ENCODE measurements at regions not wholly inside any gene's neighbourhood (a gene's known extent, or its start where the extent isn't known, plus 50 kb on each side); places are given as distances from the start of the nearest gene placed in this dataset.

- TF ChIP-seq NFYB (CRISPR knock-in tag; conservative IDR thresholded peaks at IDR 0.05; ENCODE audit: low read depth) (no peak), CTCF (IDR thresholded peaks at IDR 0.05) (no peak), NFE2L1 (CRISPR knock-in tag; IDR thresholded peaks at IDR 0.05) (no peak), ZNF138 (CRISPR knock-in tag; conservative IDR thresholded peaks at IDR 0.05) (no peak), CBFB (CRISPR knock-in tag; IDR thresholded peaks at IDR 0.05; ENCODE audit: low read depth) (no peak), JUN (CRISPR knock-in tag; IDR thresholded peaks at IDR 0.05) (no peak), SMAD3 (CRISPR knock-in tag; IDR thresholded peaks at IDR 0.05; ENCODE audit: borderline replicate concordance) (no peak)
- TF ChIP-seq, protein P1, sequence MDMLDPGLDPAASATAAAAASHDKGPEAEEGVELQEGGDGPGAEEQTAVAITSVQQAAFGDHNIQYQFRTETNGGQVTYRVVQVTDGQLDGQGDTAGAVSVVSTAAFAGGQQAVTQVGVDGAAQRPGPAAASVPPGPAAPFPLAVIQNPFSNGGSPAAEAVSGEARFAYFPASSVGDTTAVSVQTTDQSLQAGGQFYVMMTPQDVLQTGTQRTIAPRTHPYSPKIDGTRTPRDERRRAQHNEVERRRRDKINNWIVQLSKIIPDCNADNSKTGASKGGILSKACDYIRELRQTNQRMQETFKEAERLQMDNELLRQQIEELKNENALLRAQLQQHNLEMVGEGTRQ (CRISPR knock-in tag; IDR thresholded peaks at IDR 0.05): no peak
- TF ChIP-seq, protein P2, sequence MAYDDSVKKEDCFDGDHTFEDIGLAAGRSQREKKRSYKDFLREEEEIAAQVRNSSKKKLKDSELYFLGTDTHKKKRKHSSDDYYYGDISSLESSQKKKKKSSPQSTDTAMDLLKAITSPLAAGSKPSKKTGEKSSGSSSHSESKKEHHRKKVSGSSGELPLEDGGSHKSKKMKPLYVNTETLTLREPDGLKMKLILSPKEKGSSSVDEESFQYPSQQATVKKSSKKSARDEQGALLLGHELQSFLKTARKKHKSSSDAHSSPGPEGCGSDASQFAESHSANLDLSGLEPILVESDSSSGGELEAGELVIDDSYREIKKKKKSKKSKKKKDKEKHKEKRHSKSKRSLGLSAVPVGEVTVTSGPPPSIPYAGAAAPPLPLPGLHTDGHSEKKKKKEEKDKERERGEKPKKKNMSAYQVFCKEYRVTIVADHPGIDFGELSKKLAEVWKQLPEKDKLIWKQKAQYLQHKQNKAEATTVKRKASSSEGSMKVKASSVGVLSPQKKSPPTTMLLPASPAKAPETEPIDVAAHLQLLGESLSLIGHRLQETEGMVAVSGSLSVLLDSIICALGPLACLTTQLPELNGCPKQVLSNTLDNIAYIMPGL (CRISPR knock-in tag; IDR thresholded peaks at IDR 0.05): no peak
- TF ChIP-seq, protein P3, sequence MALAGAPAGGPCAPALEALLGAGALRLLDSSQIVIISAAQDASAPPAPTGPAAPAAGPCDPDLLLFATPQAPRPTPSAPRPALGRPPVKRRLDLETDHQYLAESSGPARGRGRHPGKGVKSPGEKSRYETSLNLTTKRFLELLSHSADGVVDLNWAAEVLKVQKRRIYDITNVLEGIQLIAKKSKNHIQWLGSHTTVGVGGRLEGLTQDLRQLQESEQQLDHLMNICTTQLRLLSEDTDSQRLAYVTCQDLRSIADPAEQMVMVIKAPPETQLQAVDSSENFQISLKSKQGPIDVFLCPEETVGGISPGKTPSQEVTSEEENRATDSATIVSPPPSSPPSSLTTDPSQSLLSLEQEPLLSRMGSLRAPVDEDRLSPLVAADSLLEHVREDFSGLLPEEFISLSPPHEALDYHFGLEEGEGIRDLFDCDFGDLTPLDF (CRISPR knock-in tag; IDR thresholded peaks at IDR 0.05): no peak
Observed at GRCh38 chr9:16152276-16153101, 599.6 kb downstream of the CCDC171 start.
